HG02571 (cell line): ENCODE measurements at regions not wholly inside any gene's neighbourhood (a gene's known extent, or its start where the extent isn't known, plus 50 kb on each side); places are given as distances from the start of the nearest gene placed in this dataset.
"Not testable (repeated sequence)": the region's sequence is repeated elsewhere in the genome, so short reads cannot be mapped to it uniquely, and the experiment has no call there.

ENCODE experiments used
- ATAC-seq: cut with Tn5 transposase; IDR thresholded peaks from one replicate; pipeline ENCODE4 v1.9.1; 2021; ENCODE audit warnings: mild to moderate bottlenecking, moderate library complexity; ENCODE audit not compliant: unreplicated experiment

GRCh38 chr6:21769405-21769861 is 175.9 kb downstream of the SOX4 start:
- no peak for ATAC-seq

GRCh38 chr6:21769968-21770367 is 176.4 kb downstream of the SOX4 start:
- ATAC-seq = no peak

DNA sequence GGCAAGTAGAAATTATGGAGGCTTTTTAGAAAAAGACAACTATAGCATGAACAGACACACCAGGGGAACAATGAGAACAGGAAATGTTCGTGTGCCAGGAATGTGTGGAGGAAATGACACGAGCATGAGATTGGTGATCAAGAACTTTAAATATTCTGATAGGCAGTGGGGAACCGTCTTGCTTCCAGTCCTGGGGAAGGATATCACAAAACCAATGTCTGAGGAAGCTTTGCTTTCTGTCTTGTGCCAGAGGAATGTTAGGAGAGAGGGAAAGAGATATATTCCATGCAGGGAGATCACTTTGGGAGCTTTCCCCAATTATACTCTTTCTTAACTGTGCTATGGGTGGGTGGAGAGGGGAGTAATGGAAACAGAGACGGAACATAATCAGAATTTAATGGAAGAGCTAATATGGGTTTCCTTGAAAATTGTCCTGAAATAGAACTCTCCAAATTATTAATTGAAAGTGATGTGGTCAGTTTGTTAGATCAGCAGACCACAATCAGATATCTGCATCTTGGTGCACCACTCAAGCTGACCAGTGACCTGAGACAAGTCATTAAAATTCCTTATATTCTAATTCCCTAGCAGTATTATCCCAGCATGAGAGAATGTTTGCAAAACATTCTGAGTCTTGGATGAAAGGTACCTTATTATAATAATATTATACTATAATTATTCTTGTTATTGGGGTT is 178.2 kb downstream of the SOX4 start:
- ATAC-seq = no peak

DNA sequence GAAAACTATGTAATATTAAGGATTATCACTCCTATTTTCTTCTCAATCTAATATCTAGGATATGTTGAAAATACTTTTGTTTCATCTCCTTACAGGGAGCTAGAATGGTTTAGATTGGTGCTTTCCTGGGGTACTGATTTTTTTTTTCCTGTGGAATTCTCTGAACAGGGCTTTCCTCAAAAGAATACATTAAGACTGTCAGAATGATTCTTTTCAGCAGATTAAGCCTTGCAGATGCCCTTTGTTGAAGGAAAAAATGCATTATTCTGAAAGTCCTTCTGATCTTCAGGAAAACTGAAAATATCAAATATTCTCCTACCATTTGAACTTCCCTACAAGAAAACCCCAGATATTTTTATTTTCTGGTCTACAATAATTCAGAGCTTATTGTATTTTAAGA is 178.9 kb downstream of the SOX4 start:
- ATAC-seq = no peak

- ATAC-seq = no peak
These were observed 179.5 kb downstream of the SOX4 start for GRCh38 chr6:21772884-21773575.

DNA sequence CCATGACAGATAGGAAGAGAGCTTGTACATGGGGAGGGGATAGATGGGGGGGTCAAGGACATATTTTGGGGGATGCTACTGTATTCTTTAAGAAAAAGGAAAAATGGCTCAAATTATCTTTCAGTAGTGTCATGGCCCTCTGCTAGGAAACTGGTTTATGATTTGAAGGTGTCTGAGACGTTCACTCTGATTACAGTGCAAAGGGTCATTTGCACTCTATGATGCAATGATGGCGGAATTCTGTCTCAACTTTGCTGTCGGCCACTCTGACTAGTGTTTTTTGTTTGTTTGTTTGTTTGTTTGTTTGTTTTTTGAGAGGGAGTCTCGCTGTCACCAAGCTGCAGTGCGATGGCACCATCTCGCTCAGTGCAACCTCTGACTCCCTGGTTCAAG is 180.0 kb downstream of the SOX4 start:
- no peak for ATAC-seq

DNA sequence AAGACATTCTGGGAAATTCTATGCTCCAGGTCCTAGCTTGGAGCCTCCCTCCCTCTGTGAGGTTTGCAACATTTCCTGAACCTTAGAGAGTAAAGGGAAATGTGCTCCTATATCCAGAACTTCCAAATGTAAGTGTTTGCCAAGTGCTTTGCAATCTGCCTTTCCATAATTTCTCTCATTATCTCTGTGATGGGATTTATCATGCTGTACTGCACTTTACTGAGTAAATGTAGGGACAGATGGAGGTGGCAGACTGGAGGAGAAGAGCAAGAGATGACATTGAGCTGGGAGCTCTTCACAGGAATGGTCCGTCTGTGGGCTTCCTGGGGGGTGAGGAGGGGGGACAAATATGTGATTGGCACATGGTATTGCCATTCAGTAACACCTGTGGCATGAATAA is 184.3 kb downstream of the SOX4 start:
- ATAC-seq = no peak

- ATAC-seq = no peak
These were observed 186.6 kb downstream of the SOX4 start for GRCh38 chr6:21780141-21780540.

GRCh38 chr6:21780679-21781078 is 187.1 kb downstream of the SOX4 start:
- ATAC-seq = no peak

DNA sequence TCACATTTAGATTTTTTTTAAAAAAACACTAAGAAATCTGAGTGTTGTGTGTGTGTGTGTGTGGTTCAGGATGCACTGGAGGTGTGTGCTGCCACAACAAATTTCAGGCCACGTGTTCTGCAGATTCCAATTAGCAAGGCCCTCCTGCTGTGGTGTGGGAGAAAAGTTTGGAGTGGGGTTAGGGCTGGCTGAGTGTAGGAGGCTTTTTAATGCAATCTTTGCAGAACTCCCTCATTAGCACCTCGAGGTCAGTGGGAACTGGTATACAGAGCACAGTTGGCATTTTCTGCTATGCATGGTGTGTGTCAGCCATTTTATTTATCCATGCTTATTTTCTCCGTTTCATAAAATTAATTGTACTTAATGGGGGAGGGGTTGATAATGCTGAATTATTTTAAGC is 187.6 kb downstream of the SOX4 start:
- ATAC-seq = no peak

DNA sequence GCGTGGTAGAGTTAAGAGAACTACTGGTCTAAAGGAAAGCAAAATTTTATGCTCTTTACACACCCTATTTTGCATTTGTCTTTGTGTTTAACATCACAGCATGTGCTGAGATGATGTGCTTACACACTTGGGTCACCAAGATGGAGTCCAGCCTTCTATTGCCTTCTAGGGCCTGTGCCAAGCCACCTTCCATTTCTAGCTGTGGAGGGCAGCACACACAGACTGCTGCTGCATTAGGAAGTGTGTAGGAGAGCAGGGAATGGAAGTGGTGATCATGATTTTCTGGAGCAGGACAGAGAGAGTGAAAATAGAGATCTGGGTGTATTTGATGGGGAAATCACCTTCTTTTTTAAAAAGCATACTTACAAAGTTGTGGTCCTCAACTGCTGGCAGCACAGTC is 191.6 kb downstream of the SOX4 start:
- no peak for ATAC-seq

GRCh38 chr6:21791056-21791455 is 197.5 kb downstream of the SOX4 start:
- ATAC-seq = no peak

- no peak for ATAC-seq
These were observed 198.0 kb downstream of the SOX4 start for GRCh38 chr6:21791581-21791980.

DNA sequence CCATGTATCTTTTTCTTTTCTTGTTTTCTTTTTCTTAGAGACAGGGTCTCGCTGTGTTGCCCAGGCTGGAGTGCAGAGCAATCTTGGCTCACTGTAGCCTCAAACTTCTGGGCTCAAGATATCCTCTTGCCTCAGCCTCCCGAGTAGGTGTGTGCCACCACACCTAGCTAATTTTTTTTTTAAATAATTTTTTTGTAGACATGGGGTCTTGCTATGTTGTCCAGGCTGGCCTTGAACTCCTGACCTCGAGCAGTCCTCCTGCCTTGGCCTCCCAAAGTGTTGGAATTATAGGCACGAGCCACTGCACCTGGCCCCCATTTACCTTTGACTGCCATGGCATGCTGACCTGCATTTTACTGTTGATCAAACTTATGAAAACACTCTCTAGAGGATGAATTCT is 198.6 kb downstream of the SOX4 start:
- ATAC-seq = no peak

DNA sequence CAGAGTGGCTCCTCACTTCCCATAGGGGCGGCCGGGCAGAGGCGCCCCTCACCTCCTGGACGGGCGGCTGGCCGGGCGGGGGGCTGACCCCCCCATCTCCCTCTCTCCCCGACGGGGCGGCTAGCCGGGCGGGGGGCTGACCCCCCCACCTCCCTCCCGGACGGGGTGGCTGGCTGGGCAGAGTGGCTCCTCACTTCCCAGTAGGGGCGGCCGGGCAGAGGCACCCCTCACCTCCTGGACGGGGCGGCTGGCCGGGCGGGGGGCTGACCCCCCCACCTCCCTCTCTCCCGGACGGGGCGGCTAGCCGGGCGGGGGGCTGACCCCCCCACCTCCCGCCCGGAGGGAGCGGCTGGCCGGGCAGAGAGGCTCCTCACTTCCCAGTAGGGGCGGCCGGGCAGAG is 203.4 kb downstream of the SOX4 start:
- not testable (repeated sequence) for ATAC-seq

DNA sequence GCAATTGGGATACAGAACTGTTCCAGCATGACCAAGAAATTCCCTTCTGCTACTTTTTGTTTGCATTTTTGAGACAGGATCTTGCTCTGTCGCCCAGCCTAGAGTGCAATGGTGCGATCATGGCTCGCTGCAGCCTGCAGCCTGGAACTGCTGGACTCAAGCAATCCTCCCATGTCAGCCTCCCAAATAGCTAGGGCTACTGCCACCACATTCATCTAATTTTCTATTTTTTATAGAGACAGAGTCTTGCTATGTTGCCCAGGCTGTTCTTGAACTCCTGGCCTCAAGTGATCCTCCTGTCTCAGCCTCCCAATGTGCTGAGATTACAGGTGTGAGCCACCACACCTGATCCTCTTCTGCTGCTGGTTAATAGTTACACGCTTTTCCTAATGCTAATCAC is 204.9 kb downstream of the SOX4 start:
- ATAC-seq = no peak

GRCh38 chr6:21800330-21800729 is 206.8 kb downstream of the SOX4 start:
- no peak for ATAC-seq

GRCh38 chr6:21800948-21801438 is 207.4 kb downstream of the SOX4 start:
- ATAC-seq = no peak

DNA sequence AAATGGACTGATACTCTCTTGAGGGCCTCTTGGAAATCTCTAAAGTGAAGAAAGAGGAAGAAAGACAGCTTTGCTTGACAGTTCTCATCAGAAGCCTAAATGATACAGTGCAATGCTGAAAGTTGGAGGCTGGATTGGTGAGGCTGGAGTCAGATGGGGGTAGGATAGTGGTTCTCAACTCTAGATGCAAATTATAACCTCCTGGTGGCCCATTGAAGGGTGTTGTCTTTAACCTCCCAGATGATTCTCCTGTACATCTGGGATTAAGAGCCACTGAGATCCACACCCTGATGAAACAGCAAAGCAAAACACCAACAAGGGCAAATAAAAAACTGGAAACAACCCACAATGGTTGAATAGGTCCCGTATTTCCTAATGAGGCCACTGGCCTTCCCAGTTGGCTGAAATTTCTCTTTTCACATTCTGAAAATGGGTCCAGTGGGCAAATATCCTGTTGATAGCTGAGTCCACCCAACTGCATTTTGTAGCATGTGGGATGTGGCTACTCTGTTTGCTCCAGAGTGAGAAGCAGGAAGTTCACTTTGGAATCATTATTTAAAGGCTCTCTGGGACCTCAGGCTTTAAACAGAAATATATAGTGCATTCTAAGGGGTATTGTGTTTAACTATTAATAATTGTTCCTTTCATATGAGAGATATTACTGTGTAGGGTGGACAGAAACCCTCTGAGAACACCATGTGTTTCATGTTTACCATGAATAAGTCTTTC is 208.1 kb downstream of the SOX4 start:
- ATAC-seq = no peak

DNA sequence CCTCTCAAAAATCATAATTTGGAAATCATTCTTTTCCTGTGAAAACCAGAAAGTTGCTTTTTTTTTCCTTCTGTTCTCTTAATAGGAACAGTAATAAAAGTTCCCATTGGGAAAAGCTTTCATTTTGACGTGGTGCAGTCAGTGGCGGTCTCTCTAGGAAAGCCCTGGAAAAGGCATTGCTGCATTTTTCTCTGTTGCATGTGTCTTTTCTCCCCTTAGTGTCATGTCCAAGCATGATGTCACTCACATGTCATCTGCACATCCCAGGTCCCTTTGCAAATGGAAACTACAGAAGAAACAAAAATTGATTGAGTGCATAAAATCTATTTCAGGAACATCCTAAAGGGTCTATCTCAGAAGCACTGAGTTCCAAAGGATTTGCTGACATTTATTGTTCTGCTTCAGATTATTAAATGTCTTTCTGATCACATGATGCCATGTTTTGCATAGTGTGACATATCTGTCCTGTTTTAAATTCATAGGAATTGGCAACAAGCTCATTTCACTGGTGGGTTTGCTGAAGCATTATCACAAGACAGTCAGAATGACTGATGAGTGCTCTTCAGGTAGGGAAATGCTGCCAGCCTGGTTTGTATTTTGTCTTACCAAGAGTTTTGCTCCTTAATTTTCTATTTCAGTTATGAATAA is 208.7 kb downstream of the SOX4 start:
- no peak for ATAC-seq

GRCh38 chr6:21804941-21805610 is 211.5 kb downstream of the SOX4 start:
- ATAC-seq = no peak
